ENCODE measurements at regions not wholly inside any gene's neighbourhood (a gene's known extent, or its start where the extent isn't known, plus 50 kb on each side); places are given as distances from the start of the nearest gene placed in this dataset.

- no peak overlapping the region for H3K27ac ChIP-seq
- H3K36me3 ChIP-seq = no peaks in the 10 kb centered on the region
- H3K9me3 ChIP-seq = no peaks in the 10 kb centered on the region
- intact Hi-C loops (cut with DNase I) = no loop called here
- DNase-seq (ENCODE audit: low spot score) = no peak
- H3K27me3 ChIP-seq (replicated peaks; ENCODE audit: insufficient read depth) = no peaks in the 10 kb centered on the region
- TF ChIP-seq POLR2A (IDR thresholded peaks at IDR 0.05) (no peak), CTCF (IDR thresholded peaks at IDR 0.05) (no peak), POLR2AphosphoS5 (IDR thresholded peaks at IDR 0.05) (no peak)
- H3K4me1 ChIP-seq (replicated peaks) = no peaks in the 10 kb centered on the region
- H3K4me3 ChIP-seq = no peak overlapping the region
- 95% methylated on average over 8 of the region's 8 CpGs for whole genome bisulfite sequencing
Observed at GRCh38 chr14:98741523-98741922, 530.5 kb downstream of the BCL11B start.

GRCh38 chr14:98742001-98742400, 530.0 kb downstream of the BCL11B start:
- no peaks in the 10 kb centered on the region for H3K4me1 ChIP-seq (replicated peaks)
- 70% methylated on average over 7 of the region's 7 CpGs for WGBS
- no peaks in the 10 kb centered on the region for H3K27me3 ChIP-seq (replicated peaks; ENCODE audit: insufficient read depth)
- intact Hi-C loops (cut with DNase I) = no loop called here
- DNase-seq (ENCODE audit: low spot score) = no peak
- no peaks in the 10 kb centered on the region for H3K36me3 ChIP-seq
- TF ChIP-seq POLR2A (IDR thresholded peaks at IDR 0.05) (no peak), CTCF (IDR thresholded peaks at IDR 0.05) (no peak), POLR2AphosphoS5 (IDR thresholded peaks at IDR 0.05) (no peak)
- no peaks in the 10 kb centered on the region for H3K9me3 ChIP-seq
- no peak overlapping the region for H3K27ac ChIP-seq
- no peak overlapping the region for H3K4me3 ChIP-seq

GRCh38 chr14:98743536-98743935, 528.5 kb downstream of the BCL11B start:
- Histone ChIP-seq H3K36me3 (no peaks in the 10 kb centered on the region), H3K27ac (no peak overlapping the region), H3K27me3 (replicated peaks; ENCODE audit: insufficient read depth) (no peaks in the 10 kb centered on the region), H3K4me3 (no peak overlapping the region), H3K4me1 (replicated peaks) (no peaks in the 10 kb centered on the region), H3K9me3 (no peaks in the 10 kb centered on the region)
- WGBS = 81% methylated on average over 8 of the region's 8 CpGs
- intact Hi-C loops (cut with DNase I) = no loop called here
- no peak for TF ChIP-seq POLR2A (IDR thresholded peaks at IDR 0.05)
- no peak for TF ChIP-seq CTCF (IDR thresholded peaks at IDR 0.05)
- no peak for TF ChIP-seq POLR2AphosphoS5 (IDR thresholded peaks at IDR 0.05)
- no peak for DNase-seq (ENCODE audit: low spot score)

GRCh38 chr14:98748966-98749365, 523.0 kb downstream of the BCL11B start:
- intact Hi-C loops (cut with DNase I) = no loop called here
- Histone ChIP-seq H3K27me3 (replicated peaks; ENCODE audit: insufficient read depth) (no peaks in the 10 kb centered on the region), H3K4me3 (no peak overlapping the region), H3K27ac (no peak overlapping the region), H3K36me3 (no peaks in the 10 kb centered on the region), H3K9me3 (no peaks in the 10 kb centered on the region), H3K4me1 (replicated peaks) (no peaks in the 10 kb centered on the region)
- no peak for TF ChIP-seq POLR2A (IDR thresholded peaks at IDR 0.05)
- TF ChIP-seq CTCF (IDR thresholded peaks at IDR 0.05) = no peak
- no peak for TF ChIP-seq POLR2AphosphoS5 (IDR thresholded peaks at IDR 0.05)
- DNase-seq (ENCODE audit: low spot score) = no peak

- WGBS = 86% methylated on average over 2 of the region's 2 CpGs
- no peak for DNase-seq (ENCODE audit: low spot score)
- Histone ChIP-seq H3K36me3 (no peaks in the 10 kb centered on the region), H3K9me3 (no peaks in the 10 kb centered on the region), H3K27me3 (replicated peaks; ENCODE audit: insufficient read depth) (no peaks in the 10 kb centered on the region), H3K27ac (no peak overlapping the region), H3K4me1 (replicated peaks) (no peaks in the 10 kb centered on the region), H3K4me3 (no peak overlapping the region)
- TF ChIP-seq POLR2AphosphoS5 (IDR thresholded peaks at IDR 0.05) (no peak), CTCF (IDR thresholded peaks at IDR 0.05) (no peak), POLR2A (IDR thresholded peaks at IDR 0.05) (no peak)
- intact Hi-C loops (cut with DNase I) = no loop called here
Observed at GRCh38 chr14:98751110-98751509, 520.9 kb downstream of the BCL11B start.

All from prostate gland (tissue), 2 donors.